Glomerular endothelial cell (primary cell): ENCODE measurements at regions not wholly inside any gene's neighbourhood (a gene's known extent, or its start where the extent isn't known, plus 50 kb on each side); places are given as distances from the start of the nearest gene placed in this dataset.

Experiments
- DNase-seq: peaks from one replicate; pipeline ENCODE4 v3.0.0-alpha.2; 2011; ENCODE audit warnings: low read depth, low spot score; ENCODE audit errors: extremely low read depth

DNA sequence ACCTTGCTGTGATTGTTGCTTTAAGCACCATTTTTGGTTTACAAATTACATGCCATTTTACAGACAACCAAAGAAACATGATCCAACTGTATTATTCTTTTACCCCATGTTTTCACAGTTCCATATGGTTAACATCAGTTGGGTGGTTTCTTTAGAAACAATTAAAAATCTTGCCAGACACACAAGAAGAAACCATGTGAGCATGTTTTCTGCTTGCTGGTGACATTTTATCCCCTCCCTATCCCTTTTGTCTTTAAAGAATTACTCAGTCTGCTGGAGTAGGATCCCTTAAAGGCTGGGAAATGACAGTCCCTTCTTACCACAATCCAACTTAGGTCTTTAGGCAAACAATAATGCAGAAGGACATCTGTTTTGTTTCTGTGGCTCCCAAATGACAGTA, 121.8 kb upstream of the PLXNC1 start:
- DNase-seq, result no peak

DNA sequence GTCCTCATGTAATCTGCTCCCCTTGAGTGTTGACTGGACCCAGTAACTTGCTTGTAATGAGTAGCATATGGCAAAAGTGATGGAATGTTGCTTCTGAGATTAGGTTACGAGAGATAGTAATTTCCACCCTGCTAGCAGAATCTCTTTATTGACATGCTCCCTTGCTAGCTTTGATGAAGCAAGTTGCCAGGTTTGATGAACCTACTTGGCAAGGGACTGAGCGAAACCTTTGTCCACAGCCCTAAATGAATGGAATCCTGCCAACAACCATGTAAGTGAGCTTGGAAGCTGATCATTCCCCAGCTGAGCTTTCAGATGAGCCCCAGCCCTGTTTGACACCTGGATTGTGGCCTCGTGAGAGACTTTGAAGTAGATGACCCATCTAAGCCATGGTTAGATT, 120.8 kb upstream of the PLXNC1 start:
- DNase-seq, result no peak

DNA sequence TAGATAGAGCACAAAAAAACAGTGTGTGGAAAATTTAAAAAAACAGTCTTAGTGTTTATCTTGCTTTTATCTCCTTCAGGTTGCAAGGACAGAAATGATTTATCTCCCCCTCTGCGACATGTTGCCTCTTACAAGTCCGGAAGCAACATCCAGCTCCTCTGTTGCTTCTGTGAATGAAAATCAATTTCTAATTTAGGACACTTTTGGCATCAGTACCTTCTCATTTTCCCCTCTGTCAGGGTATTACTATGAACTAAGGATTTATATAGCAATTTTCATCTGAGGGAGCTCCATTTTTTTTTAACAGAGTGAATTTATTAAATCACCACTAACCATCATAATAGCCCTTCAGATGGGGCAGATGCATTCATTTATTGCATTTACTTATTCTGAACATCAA, 116.6 kb upstream of the PLXNC1 start:
- DNase-seq, result no peak

DNA sequence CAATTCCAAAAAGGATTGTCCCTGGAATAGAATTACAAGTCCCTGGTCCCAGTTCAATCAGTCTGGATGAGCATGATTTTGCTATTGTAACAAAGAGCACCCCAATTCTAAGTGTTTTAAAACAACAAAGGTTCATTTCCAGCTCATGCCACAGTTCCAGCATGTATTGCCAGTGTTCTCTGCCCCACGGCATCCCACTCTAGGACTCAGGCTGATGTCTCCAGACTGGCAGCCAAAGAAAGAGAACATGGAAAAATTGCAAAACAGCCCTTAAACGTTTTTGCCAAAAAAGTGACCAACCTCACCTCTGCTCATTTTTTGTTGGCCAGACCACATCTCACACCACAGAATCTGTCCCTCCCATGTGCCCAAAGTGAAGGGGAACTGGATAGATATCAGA, 116.0 kb upstream of the PLXNC1 start:
- DNase-seq, result no peak

DNA sequence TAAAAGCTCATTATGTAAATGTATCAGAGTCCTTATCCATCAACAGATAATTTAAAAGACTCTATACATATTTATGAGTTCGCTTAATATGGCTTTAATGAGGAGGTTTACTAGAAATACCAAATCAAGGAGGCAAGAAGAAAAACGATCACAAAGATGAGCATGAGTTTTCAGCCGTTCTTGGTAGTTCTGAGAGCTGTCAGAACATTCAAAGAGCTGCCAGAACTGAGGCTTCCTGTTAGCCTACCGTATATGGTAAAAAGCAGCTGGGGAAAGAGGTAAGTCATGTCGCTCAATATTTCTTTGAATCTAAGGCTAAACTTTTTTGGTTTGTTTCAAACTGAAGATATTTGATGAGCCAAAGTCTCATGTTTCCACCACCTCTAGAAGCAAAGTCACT, 115.3 kb upstream of the PLXNC1 start:
- DNase-seq, result no peak

DNA sequence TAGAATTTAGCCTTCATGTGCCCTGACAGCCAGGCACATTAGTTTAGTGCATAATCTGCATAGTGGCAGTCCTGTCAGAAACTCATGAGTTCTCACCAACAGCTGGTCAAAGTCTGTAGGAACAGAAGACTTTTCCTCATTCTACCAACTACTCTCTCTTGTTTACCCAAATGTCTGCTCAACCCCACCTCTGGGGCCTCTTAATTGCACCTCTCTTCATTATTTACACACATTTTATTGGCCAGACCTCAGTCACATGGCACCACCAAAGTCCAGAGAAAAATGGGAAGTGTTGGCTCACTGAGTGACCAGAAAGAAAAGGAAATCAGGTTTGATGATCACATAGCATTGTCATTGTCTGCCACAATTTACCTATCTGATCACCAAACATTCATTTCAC, 114.6 kb upstream of the PLXNC1 start:
- DNase-seq, result no peak

DNA sequence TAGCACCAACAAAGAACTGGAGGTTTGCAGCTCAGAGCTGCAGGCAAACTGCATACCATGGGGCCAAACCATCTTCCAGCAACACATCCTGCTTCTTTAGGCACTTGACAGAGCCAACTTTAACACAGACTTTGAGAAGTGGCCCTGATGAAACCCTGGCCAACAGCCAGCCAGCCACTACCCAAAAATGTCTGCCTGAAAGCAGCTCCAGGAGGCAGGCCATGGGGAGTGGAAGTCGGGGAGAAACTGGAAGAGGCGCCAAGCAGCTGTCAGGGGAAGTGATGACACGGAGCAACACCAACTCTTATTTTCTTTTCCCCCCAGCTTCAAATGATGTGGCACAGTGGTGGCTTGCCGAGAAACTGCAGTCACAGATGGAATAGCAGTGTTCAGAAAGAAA, 110.9 kb upstream of the PLXNC1 start:
- DNase-seq, result no peak

DNA sequence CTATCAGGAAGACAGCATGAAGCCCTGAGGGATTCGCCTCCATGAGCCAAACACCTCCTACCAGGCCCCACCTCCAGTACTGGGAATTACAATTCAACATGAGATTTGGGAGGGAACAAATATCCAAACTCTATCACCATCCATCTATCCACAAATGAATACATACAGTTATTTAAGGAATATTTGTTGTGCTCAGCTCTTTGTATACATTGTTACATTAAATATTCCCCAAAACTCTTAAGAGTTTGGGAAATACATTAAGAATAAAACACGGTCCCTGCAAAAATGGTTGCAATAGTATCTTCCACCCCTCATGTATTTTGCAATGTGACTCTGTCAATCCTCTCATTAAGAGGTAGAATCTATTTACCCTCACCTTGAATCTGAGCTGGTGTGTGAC, 109.8 kb upstream of the PLXNC1 start:
- DNase-seq, result no peak

DNA sequence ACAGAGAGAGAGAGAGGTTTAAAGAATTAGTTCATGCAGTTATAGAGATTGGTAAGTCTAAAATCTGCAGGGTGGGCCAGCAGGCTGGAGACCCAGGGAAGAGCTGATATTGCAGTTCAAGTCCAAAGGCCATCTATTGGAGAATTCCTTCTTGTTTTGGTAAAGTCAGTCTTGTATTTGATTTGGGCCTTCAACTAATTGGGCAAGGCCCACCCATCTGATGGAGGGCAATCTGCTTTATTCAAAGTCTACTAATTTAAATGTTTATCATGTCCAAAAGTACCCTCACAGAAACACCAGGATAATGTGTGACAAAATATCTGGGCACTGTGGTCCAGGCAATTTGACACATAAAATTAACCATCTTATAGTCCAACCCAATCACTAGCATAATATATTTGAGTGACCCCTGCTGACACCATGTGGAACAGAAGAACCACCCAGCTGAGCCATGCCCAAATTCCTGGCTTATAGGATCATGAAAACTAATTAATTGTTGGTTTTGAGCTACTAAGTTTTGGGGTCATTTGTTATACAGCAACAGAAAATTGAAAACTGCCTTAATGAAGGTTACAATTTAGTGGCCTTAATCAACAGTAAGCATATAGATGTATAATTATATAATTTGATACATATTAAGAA, 109.1 kb upstream of the PLXNC1 start:
- DNase-seq, result no peak

DNA sequence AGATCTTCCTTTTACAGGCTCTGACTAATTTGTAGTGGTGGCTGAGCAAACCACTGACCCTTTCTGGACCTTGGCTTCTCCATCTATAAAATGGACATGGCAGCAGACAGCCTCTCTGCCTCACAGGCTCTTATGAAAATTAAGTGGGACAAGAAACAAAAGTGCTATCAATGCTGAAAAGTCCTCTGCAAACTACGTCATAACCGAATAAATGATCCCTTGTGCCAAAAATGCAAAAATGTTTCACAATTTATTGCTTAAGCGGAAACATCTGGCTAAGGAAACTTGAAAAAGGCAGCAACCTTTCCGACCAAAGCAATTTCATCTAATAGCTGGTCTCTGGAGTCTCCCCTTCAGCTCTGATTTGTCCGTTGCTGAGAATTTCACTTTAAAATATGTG, 108.5 kb upstream of the PLXNC1 start:
- no peak for DNase-seq

DNA sequence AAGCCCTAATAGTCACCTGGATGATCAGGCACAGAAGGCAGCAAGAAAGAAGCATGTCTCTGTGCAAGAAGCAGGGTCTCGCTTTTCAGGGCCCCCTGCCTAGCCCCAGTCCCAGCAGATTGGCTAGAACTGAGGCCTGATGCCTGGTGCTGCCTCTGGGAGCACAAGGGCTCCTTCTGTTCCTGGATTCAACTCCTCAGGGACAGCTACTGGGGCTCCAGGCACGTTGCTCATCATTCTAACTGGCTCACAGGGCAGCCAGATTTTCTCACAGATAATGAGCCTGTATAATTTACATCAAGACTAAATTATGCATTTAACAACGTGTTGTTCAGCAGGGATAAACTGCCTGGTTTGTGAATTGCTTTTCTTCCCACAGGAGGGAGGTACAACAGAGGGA, 106.5 kb upstream of the PLXNC1 start:
- no peak for DNase-seq

DNA sequence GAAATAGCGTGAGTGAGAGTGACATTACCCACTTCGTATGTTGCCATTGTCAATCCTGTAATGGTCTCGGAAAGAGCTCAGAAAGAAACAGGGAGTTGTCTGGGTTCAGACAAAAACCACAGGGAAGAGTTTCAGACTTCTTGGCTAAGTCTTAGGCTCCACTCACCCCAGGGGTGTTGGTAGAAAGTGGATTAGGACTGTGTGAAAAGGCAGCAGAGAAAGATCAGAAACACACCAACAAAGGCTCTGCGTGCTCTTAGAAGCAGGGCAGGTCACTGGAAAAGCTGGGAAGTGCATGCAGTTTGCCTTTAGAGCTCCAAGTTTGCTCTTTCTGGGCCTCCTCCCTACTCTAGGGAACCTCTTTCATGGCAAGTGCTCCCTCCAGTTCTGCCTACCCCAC, 106.1 kb upstream of the PLXNC1 start:
- DNase-seq, result no peak

DNA sequence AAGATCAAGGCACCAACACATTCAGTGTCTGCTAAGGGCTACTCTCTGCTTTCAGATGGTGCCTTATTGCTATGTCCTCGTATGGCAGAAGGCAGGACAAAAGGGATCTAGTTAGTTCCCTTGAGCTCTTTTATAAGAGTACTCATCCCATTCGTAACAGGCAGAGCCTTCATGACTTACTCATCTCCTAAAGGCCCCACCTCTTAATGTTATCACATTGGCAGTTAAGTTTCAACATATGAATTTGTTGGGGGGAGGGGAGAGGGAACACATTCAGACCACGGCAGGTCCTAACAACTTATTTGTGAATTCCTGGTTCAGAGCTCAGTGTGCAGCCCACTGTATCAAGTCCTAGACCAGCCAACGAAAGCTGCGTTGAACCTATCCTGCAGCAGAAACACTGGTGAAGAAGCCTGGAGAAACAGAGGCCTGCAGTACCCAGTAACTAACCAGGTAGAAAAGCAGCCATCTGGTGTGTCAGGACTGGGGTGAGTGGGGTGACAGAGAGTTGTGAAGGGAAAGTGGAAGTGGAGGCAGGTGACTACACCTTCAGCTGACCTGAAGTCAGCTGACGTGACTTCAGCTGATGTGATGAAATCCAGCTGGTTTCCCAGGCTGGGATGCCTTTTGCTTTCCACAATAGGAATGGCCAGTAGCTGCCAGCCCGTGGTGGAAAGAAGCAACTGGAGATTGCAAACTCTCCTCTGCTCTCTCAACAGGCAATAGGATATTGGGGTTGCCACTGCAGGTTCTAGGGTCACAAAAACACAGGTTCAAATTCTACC, 101.6 kb upstream of the PLXNC1 start:
- no peak for DNase-seq

DNA sequence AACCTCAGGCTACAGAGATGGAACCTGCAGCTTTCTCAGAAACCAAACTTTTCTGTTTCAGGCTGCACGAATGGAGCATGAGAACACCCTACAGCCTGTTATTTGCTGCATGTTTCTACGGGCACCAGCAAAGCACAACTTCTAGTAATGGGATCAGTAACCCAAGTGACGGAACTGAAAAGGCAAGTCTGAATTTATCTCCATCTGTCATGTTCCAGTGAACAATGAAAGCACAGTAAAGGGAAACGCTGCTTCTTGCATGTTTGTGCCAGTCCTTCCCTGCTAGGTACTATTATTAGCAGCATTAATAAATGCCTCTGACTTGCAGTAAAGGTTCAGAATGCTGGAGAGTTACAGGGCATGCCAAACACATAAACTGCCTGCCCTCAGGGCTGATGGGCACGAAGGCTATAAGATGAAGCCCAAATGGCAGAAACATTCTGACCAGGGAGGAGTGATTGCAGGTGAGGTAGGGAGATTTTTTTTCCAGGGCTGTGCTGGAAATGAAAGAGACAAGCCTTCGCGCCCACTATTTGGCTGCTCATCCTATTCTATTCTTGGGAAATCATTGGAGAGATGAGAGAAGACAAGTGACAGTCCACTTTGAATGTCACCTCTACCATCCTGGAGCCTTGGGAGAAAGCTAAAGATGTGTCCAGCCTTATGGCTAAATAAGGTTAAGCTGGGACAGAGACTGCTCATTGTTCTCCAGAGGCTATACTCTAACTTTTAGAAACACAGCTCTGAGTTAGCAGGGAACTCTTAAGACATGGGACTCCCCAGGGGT, 100.4 kb upstream of the PLXNC1 start:
- no peak for DNase-seq

DNA sequence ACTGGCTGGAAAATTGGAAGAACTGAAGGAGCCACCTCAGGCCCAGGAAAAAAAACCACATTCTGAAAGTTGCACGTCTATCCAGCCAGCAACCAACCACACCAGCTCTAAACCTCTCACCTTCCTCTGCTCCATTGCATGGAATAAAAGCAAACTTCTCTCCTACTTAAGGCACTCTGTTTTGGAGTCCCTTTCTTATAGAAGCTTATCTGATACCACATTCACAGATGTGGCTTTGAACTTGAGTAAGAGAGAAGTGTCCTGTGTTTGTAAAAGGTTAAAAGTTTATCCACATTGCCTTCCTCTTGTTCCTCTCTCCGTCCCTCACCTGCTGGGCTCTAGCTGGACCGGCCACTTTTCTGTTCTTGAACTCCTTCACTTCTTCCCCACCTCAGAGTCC, 99.6 kb upstream of the PLXNC1 start:
- no peak for DNase-seq

DNA sequence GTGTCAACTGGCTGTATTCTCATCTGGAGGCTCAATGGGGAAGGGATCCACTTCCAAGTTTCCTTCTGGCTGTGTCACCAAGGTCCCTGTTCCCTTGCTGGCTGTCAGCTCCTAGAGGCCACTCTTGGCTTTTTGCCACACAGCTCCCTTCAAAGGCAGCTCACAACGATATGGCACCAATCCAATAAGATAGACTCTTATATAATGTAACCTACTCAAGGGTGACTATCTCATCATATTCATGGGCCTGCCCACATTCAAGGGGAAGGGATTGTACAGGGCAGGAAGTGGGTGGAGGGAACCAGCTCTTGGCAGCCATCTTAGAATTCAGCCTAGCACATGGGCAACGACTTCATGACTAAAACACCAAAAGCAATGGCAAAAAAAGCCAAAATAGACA, 98.7 kb upstream of the PLXNC1 start:
- no peak for DNase-seq

DNA sequence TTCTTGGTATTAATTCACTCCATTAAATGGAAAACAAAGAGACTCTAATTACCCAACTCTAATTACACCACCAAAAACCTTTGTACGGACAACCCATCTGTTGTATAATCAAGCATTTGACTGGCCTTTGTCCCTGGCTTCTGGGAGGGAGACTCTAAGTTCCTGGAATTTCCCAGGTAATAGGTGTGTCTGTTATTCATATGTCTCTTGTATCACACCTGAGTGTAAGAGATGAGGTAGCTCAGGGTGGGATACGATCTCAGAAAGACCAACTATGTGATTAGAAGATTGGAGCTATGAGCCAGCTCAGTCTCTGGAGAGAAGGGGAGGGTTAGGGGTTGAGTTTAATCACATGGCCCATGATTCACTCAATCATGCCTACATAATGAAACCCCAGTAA, 94.7 kb upstream of the PLXNC1 start:
- DNase-seq, result no peak

DNA sequence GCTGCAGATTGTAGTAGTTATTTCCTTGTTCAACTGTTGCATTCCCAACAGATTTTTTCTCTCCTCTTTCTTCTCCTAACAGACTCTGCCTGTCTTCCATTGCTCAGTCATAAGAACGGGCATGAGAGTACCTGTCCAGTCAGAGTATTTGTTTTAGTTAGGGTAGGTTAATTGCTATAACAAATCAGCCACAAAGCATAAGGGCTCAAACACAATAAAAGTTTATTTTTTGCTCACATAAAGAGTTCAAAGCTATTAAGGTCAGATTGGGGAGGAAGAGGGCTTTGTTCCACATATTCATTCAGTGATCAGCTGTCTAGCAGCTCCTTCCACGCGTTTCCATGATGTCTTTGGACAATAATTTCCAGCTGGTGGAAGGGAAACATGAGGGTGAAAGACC, 92.8 kb upstream of the PLXNC1 start:
- DNase-seq, result no peak

DNA sequence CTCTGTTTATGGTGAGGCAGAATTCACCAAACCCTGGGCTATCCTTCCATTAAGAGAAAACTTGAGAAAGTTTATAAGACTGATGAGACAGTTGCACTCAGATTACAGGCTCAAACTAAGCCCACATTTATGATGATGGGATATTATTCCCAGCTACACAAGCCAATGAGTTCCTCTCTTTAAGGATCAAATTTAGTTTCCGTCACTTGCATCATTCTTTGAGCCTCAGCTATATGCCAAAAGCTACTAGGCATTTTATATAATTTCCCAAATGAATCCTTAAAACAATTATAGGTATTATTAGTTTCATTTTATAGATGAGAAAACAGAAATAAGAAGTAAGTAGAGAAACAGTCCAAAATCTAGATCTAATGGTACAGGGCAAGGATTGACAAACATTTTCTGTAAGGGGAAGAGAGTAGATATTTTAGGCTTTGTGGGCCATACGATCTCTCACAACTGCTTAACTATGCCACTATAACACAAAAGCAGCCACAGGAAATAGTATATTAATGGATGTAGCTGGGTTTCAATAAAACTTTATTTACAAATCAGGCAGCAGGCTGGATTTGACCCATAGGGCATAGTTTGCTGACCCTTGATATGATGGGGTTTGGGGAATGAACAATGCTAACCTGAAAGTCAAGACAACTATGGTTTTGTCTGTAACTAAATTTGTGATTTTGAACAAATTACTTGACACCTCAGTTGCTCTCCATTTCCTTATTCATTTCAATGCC, 91.8 kb upstream of the PLXNC1 start:
- DNase-seq, result no peak

DNA sequence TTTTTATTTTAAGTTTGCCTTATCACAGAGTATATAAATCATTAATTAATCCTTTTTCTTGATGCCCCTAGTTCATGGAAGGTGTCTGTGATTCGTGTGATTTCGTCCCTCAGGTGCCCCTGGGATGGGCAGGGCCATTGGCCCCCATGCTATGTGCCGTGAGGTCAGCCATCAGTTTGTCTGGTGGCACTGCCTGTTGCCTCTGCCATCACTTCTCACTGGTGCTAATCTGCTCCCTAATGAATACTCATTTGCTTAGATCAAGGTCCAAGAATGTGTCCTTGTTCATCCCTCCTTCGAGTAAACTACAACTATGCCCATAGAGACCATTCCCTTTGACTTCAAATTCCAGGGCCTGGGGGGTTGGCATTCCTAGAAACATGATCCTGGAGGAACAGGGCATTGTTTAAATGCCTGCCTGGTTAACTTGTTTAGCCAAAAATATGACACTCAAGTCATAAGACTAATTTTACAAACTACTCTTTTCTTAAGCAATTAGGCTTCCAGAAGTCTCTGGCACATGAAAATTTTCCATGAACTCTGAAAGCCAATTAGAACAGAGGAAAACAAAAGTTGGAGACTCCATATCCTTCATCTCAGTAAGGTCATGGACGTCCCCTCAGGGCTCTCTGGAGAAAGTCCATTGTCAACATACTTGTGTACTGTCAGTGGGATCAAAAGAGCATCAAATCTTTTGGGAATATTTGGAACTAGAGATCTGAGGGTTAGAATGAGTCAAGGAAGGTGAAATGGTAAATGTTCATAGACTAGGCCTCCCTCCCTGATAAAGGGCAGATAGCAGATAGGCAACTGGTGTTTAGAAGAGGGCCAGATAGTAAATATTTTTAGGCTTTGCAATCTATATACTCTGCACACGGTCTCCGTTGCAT, 90.9 kb upstream of the PLXNC1 start:
- DNase-seq, result no peak
